ENCODE measurements at regions not wholly inside any gene's neighbourhood (a gene's known extent, or its start where the extent isn't known, plus 50 kb on each side); places are given as distances from the start of the nearest gene placed in this dataset.

DNA sequence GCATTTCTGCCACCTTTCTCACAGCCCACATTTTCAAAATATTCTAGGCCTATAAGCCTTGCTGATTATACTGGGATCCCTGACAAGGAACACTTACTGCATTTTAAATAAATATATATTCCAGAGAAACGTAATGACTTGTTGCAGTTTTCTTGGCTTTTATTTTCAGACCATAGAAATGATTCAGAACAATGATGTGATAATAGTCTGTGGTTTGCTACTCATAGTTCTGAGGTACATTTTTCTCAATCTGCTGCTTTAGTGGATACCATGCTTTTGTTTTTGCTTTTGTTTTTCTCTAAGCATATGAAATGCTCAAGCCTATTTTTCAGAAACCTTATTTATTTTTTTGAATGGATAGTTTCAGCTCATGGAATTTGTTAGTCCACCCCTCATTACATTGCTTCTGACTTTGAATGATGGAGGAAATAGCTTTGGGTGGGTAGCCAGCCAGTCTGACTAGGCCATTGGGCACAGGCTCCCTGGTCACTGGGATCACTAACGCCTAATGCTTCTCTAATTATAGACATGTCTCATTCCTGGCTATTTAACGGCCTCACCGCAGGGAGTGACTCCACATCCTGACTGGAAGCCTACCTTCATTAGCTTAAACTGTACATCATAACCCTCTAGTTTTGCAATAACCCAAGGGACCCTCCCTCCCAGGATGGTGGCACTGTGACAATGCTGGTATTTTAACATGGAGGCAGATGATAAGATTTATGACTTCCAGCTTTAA is 66.1 kb downstream of the MBL2 start:
- Mint-ChIP-seq H3K4me1 (ENCODE audit: insufficient read depth, unreplicated experiment) (no peaks in the 10 kb centered on the region), H3K9me3 (ENCODE audit: unreplicated experiment) (no peaks in the 10 kb centered on the region)
- intact Hi-C loops (cut with micrococcal nuclease), result no loop called here

More for the DNA sequence above, 66.1 kb downstream of the MBL2 start:
- no peak for TF ChIP-seq CTCF (IDR thresholded peaks at IDR 0.05; ENCODE audit: unreplicated experiment)
- POLR2A ChIA-PET, result no interaction called here
- CTCF ChIA-PET, result interaction anchor here (0.7 kb wide), 1 partner anchor 31 kb away, joined by 3 read pairs; no protein-coding TSS in a partner anchor
- no peak for DNase-seq (ENCODE audit: unreplicated experiment)
- no peak overlapping the region for H3K27ac Mint-ChIP-seq (ENCODE audit: low read depth, unreplicated experiment)
- H3K36me3 Mint-ChIP-seq (ENCODE audit: insufficient read depth, unreplicated experiment), result no peaks in the 10 kb centered on the region
- no peaks in the 10 kb centered on the region for H3K27me3 Mint-ChIP-seq (ENCODE audit: insufficient read depth, unreplicated experiment)
- H3K4me3 Mint-ChIP-seq (ENCODE audit: unreplicated experiment), result no peak overlapping the region
- BruUV-seq (replicated peaks), result no TSS peak

Data from MCF 10A (cell line).